ENCODE measurements at regions not wholly inside any gene's neighbourhood (a gene's known extent, or its start where the extent isn't known, plus 50 kb on each side); places are given as distances from the start of the nearest gene placed in this dataset.
"Not testable (repeated sequence)": the region's sequence is repeated elsewhere in the genome, so short reads cannot be mapped to it uniquely, and the experiment has no call there.

DNA sequence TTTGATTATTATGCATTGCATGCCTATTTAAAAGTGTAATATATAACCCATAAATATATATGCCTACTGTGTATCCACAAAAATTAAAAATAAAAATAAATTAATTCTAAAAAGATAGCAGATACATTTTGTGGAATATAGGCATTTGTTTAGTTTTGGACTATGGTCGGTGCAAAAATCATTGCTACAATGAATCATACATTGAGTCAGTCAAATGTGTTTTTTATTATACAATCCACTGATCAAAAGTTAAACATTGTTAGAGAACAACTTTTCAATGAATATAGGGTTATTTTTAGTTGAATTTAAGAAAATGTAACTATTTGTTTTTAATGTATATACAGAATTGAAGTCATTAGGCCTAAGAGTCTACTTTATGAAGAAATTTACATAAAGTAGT, 885.9 kb downstream of the EFNA5 start:
- Histone ChIP-seq H3K9me3 (no peaks in the 10 kb centered on the region), H3K4me3 (no peak overlapping the region), H3K27ac (no peak overlapping the region), H3K4me1 (no peaks in the 10 kb centered on the region), H3K36me3 (no peaks in the 10 kb centered on the region), H3K27me3 (no peaks in the 10 kb centered on the region)
- ATAC-seq (no peak), DNase-seq (no peak)
- intact Hi-C loops (cut with DNase I) = no loop called here
- TF ChIP-seq, protein P1, sequence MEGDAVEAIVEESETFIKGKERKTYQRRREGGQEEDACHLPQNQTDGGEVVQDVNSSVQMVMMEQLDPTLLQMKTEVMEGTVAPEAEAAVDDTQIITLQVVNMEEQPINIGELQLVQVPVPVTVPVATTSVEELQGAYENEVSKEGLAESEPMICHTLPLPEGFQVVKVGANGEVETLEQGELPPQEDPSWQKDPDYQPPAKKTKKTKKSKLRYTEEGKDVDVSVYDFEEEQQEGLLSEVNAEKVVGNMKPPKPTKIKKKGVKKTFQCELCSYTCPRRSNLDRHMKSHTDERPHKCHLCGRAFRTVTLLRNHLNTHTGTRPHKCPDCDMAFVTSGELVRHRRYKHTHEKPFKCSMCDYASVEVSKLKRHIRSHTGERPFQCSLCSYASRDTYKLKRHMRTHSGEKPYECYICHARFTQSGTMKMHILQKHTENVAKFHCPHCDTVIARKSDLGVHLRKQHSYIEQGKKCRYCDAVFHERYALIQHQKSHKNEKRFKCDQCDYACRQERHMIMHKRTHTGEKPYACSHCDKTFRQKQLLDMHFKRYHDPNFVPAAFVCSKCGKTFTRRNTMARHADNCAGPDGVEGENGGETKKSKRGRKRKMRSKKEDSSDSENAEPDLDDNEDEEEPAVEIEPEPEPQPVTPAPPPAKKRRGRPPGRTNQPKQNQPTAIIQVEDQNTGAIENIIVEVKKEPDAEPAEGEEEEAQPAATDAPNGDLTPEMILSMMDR (IDR thresholded peaks at IDR 0.05) = no peak

DNA sequence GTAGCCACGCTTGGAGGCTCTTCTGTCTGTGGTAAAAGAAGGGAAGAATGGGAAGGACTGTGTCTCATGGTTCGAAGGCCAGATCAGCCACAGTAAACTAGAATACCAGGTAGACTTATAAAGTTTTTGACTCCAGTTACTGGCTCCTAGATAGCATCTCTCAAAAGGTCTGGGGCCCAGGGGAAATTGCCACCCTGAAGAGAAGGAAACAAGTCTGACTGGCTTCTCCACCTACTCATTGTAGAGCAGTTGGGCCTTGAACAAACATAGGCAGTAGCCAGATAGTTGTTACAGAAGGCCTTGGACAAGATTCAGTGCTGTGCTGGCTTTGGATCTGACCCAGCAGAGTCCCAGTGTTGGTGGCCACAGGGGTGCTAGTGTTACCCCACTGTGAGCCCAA, 890.4 kb downstream of the EFNA5 start:
- no peak for DNase-seq
- intact Hi-C loops (cut with DNase I) = no loop called here
- Histone ChIP-seq H3K9me3 (no peaks in the 10 kb centered on the region), H3K27me3 (no peaks in the 10 kb centered on the region), H3K36me3 (no peaks in the 10 kb centered on the region), H3K27ac (no peak overlapping the region), H3K4me3 (no peak overlapping the region), H3K4me1 (no peaks in the 10 kb centered on the region)
- TF ChIP-seq, protein P1 (IDR thresholded peaks at IDR 0.05) = no peak
- ATAC-seq = no peak

GRCh38 chr5:106776515-106776914, 894.2 kb downstream of the EFNA5 start:
- H3K4me1 ChIP-seq; ATAC-seq; intact Hi-C loops (cut with DNase I); H3K27ac ChIP-seq; H3K4me3 ChIP-seq; H3K9me3 ChIP-seq; H3K27me3 ChIP-seq; H3K36me3 ChIP-seq; DNase-seq: not testable (repeated sequence)

DNA sequence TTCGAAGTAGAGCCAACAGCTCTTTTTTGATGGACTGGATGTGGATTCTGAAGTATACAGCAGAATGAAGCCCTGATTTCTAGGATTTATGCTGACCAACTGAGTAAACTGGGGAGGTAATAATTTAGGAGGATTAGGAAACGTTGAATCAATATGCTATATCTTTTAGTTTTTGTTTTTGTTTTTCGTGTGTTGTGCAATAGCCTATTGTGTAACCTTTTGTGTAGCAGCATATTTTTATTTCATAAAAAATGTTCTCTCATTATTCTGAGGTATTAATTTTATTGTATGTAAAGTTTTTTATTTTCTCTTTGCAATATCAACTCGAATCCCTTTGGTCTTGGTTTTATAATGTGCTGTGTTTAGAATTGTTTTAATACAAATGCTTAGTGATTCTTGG, 902.3 kb downstream of the EFNA5 start:
- no peaks in the 10 kb centered on the region for H3K27me3 ChIP-seq
- H3K27ac ChIP-seq = no peak overlapping the region
- H3K4me3 ChIP-seq = no peak overlapping the region
- no peak for ATAC-seq
- no peaks in the 10 kb centered on the region for H3K4me1 ChIP-seq
- intact Hi-C loops (cut with DNase I) = no loop called here
- TF ChIP-seq, protein P1 (IDR thresholded peaks at IDR 0.05) = no peak
- no peaks in the 10 kb centered on the region for H3K9me3 ChIP-seq
- no peaks in the 10 kb centered on the region for H3K36me3 ChIP-seq
- DNase-seq = no peak

GRCh38 chr5:106766916-106767315, 903.8 kb downstream of the EFNA5 start:
- H3K27ac ChIP-seq = no peak overlapping the region
- no peaks in the 10 kb centered on the region for H3K36me3 ChIP-seq
- H3K9me3 ChIP-seq = no peaks in the 10 kb centered on the region
- H3K27me3 ChIP-seq = no peaks in the 10 kb centered on the region
- DNase-seq = no peak
- TF ChIP-seq, protein P1 (IDR thresholded peaks at IDR 0.05) = no peak
- H3K4me3 ChIP-seq = no peak overlapping the region
- no peak for ATAC-seq
- intact Hi-C loops (cut with DNase I) = no loop called here
- H3K4me1 ChIP-seq = no peaks in the 10 kb centered on the region

DNA sequence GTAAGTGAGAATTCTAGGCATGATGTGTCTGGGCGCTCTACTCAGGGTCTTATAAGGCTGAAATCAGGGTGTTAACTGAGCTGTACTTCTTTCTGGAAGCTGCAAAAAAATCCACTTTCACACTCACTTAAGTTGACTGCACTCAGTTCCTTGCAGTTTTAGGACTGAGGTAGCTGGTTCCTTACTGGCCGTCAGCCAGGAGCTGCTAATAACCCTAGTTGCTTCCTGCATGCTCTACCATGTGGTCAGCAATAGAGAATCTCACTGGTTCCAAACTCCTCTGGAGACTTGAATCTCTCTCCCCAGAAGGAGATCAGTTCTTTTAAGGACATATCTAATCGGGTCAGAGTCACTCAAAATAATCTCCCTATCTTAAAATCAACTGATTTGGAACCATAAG, 911.2 kb downstream of the EFNA5 start:
- H3K36me3 ChIP-seq = no peaks in the 10 kb centered on the region
- peak; percentile 70 for DNase-seq
- no peaks in the 10 kb centered on the region for H3K4me1 ChIP-seq
- no peaks in the 10 kb centered on the region for H3K9me3 ChIP-seq
- TF ChIP-seq, protein P1 (IDR thresholded peaks at IDR 0.05) = no peak
- ATAC-seq = peak; percentile 69
- H3K27ac ChIP-seq = no peak overlapping the region
- no peaks in the 10 kb centered on the region for H3K27me3 ChIP-seq
- no peak overlapping the region for H3K4me3 ChIP-seq
- intact Hi-C loops (cut with DNase I) = no loop called here
